ENCODE measurements at regions not wholly inside any gene's neighbourhood (a gene's known extent, or its start where the extent isn't known, plus 50 kb on each side); places are given as distances from the start of the nearest gene placed in this dataset.

GRCh38 chr13:61294467-61295191 lies 121.0 kb downstream of the PCDH20 start:
- no peak for TF ChIP-seq RAD21 (IDR thresholded peaks at IDR 0.05; ENCODE audit: low read length)
- TF ChIP-seq, protein P1, sequence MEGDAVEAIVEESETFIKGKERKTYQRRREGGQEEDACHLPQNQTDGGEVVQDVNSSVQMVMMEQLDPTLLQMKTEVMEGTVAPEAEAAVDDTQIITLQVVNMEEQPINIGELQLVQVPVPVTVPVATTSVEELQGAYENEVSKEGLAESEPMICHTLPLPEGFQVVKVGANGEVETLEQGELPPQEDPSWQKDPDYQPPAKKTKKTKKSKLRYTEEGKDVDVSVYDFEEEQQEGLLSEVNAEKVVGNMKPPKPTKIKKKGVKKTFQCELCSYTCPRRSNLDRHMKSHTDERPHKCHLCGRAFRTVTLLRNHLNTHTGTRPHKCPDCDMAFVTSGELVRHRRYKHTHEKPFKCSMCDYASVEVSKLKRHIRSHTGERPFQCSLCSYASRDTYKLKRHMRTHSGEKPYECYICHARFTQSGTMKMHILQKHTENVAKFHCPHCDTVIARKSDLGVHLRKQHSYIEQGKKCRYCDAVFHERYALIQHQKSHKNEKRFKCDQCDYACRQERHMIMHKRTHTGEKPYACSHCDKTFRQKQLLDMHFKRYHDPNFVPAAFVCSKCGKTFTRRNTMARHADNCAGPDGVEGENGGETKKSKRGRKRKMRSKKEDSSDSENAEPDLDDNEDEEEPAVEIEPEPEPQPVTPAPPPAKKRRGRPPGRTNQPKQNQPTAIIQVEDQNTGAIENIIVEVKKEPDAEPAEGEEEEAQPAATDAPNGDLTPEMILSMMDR (IDR thresholded peaks at IDR 0.05): no peak
- no peak for TF ChIP-seq RFX5 (IDR thresholded peaks at IDR 0.05; ENCODE audit: low read length)
- no peak for TF ChIP-seq YY1 (IDR thresholded peaks at IDR 0.05; ENCODE audit: low read depth)
- TF ChIP-seq, protein P2, sequence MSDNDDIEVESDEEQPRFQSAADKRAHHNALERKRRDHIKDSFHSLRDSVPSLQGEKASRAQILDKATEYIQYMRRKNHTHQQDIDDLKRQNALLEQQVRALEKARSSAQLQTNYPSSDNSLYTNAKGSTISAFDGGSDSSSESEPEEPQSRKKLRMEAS (IDR thresholded peaks at IDR 0.05; ENCODE audit: low read depth): no peak
- no peak for TF ChIP-seq REST (IDR thresholded peaks at IDR 0.05; ENCODE audit: low read depth, low read length)
- TF ChIP-seq EZH2phosphoT487 (IDR thresholded peaks at IDR 0.05; ENCODE audit: borderline replicate concordance, low read depth): no peak

Measured in SK-N-SH (cell line).